Gastrocnemius medialis (tissue), 4 donors: ENCODE measurements at regions not wholly inside any gene's neighbourhood (a gene's known extent, or its start where the extent isn't known, plus 50 kb on each side); places are given as distances from the start of the nearest gene placed in this dataset.
"Not testable (repeated sequence)": the region's sequence is repeated elsewhere in the genome, so short reads cannot be mapped to it uniquely, and the experiment has no call there.

Experiments used
- POLR2A ChIP-seq, 2 donors: fragments of 450-650 bp; IDR thresholded peaks; one replicate each; pipeline ENCODE4 v1.6.1; 2017; ENCODE audit warnings: antibody characterized with exemption in 2 of 2, mild to moderate bottlenecking in 2 of 2, moderate library complexity in 2 of 2
- TF ChIP-seq, protein P1 (sequence below), 5 experiments: fragments of 450-650 bp in 3 of 5; fragments of 200-600 bp in 2 of 5; sonication (generic) in 2 of 5; IDR thresholded peaks in 4 of 5; conservative IDR thresholded peaks in 1 of 5; 1 replicate in 4 of 5; 2 replicates in 1 of 5; pipeline ENCODE4 v1.5.1; 2016 to 2019; ENCODE audit warnings: antibody characterized with exemption in 5 of 5, mild to moderate bottlenecking in 3 of 5, moderate library complexity in 3 of 5

DNA sequence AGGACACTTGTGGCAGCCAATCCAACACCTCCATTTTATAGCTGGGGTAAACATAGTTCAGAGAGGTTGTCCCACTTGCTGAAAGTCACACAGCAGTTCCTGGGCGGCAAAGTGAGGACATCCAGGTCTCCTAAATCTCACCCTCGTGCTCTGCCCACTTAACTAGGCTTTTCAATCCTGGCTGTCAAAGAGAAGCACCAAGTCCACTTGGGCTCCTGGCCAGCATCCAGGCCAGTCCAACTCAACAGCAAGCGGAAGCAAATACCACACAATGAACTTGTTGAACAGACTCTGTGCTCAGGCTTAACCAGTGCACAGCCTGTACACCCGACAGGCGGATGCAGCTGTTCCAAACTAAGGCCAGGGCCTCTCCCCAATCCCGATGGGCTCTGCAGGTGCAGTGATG is 60.4 kb upstream of the SPN start:
- TF ChIP-seq, protein P1, sequence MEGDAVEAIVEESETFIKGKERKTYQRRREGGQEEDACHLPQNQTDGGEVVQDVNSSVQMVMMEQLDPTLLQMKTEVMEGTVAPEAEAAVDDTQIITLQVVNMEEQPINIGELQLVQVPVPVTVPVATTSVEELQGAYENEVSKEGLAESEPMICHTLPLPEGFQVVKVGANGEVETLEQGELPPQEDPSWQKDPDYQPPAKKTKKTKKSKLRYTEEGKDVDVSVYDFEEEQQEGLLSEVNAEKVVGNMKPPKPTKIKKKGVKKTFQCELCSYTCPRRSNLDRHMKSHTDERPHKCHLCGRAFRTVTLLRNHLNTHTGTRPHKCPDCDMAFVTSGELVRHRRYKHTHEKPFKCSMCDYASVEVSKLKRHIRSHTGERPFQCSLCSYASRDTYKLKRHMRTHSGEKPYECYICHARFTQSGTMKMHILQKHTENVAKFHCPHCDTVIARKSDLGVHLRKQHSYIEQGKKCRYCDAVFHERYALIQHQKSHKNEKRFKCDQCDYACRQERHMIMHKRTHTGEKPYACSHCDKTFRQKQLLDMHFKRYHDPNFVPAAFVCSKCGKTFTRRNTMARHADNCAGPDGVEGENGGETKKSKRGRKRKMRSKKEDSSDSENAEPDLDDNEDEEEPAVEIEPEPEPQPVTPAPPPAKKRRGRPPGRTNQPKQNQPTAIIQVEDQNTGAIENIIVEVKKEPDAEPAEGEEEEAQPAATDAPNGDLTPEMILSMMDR (IDR thresholded peaks at IDR 0.05 in 4 of 5, conservative IDR thresholded peaks at IDR 0.05 in 1 of 5): not testable (repeated sequence)
- TF ChIP-seq POLR2A (IDR thresholded peaks at IDR 0.05): not testable (repeated sequence)
